HepG2 (cell line): ENCODE measurements at regions not wholly inside any gene's neighbourhood (a gene's known extent, or its start where the extent isn't known, plus 50 kb on each side); places are given as distances from the start of the nearest gene placed in this dataset.

Experiments used
- KDM5A ChIP-seq: fragments of 200-600 bp; sonication (generic); IDR thresholded peaks from 2 replicates; pipeline ENCODE4 v1.7.0; 2018; ENCODE audit warnings: antibody characterized with exemption, mild to moderate bottlenecking, low read length, borderline replicate concordance
- POLR2AphosphoS5 ChIP-seq: IDR thresholded peaks from 2 replicates; pipeline ENCODE4 v1.6.1; 2012; ENCODE audit warnings: low read depth, low read length
- RELA ChIP-seq: sonication (generic); formaldehyde crosslinking; IDR thresholded peaks from 2 replicates; pipeline ENCODE4 v1.4.0; 2020; ENCODE audit warnings: missing genetic modification reagents
- SP4 ChIP-seq: sonication (generic); formaldehyde crosslinking; IDR thresholded peaks from 2 replicates; pipeline ENCODE4 v1.8.1; 2023; ENCODE audit warnings: mild to moderate bottlenecking, missing genetic modification reagents
- ZNF180 ChIP-seq: sonication (generic); formaldehyde crosslinking; IDR thresholded peaks from 2 replicates; pipeline ENCODE4 v1.4.0; 2020; ENCODE audit warnings: low read depth, missing genetic modification reagents, borderline replicate concordance
- ZNF614 ChIP-seq: IDR thresholded peaks from 2 replicates; pipeline ENCODE4 v1.6.1; 2018; ENCODE audit warnings: missing biosample characterization, missing genetic modification reagents, inconsistent platforms, borderline replicate concordance
- TF ChIP-seq, protein P1 (sequence below): sonication (generic); formaldehyde crosslinking; IDR thresholded peaks from 2 replicates; pipeline ENCODE4 v1.5.1; 2020; ENCODE audit warnings: missing genetic modification reagents, mild to moderate bottlenecking, borderline replicate concordance
- TF ChIP-seq, protein P2 (sequence below): sonication (generic); formaldehyde crosslinking; IDR thresholded peaks from 2 replicates; pipeline ENCODE4 v1.5.0; 2020; ENCODE audit warnings: mild to moderate bottlenecking, missing genetic modification reagents, moderate library complexity
- TF ChIP-seq, protein P3 (sequence below): sonication (generic); formaldehyde crosslinking; IDR thresholded peaks from 2 replicates; pipeline ENCODE4 v1.5.1; 2020; ENCODE audit warnings: mild to moderate bottlenecking, moderate library complexity, missing genetic modification reagents
- TF ChIP-seq, protein P4 (sequence below): IDR thresholded peaks from 2 replicates; pipeline ENCODE4 v1.4.0; 2020; ENCODE audit warnings: mild to moderate bottlenecking, missing genetic modification reagents

DNA sequence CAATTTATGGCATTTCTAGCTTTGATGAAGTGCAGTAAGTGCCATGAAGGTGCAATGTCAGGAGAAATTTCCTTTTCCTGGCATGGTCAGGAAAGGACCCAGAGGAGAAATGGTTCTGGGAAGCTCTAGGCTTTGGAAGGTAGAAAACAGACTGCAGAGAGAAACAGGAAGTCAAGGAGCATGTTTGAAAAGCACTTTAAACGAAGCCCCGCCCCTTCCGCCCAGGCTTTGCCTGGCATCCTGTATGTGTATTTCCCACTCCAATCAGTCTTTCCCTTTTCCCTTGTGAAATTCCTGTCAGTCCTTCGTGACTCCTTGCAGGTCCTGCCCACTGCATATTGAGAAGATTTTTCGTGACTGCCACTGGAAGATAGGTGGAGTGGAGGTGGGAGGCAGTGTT, 320.9 kb upstream of the SASH1 start:
- TF ChIP-seq, protein P1, sequence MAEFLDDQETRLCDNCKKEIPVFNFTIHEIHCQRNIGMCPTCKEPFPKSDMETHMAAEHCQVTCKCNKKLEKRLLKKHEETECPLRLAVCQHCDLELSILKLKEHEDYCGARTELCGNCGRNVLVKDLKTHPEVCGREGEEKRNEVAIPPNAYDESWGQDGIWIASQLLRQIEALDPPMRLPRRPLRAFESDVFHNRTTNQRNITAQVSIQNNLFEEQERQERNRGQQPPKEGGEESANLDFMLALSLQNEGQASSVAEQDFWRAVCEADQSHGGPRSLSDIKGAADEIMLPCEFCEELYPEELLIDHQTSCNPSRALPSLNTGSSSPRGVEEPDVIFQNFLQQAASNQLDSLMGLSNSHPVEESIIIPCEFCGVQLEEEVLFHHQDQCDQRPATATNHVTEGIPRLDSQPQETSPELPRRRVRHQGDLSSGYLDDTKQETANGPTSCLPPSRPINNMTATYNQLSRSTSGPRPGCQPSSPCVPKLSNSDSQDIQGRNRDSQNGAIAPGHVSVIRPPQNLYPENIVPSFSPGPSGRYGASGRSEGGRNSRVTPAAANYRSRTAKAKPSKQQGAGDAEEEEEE (CRISPR knock-in tag): no peak
- TF ChIP-seq KDM5A: no peak
- TF ChIP-seq ZNF614 (CRISPR knock-in tag): no peak
- no peak for TF ChIP-seq ZNF180 (CRISPR knock-in tag)
- TF ChIP-seq, protein P2, sequence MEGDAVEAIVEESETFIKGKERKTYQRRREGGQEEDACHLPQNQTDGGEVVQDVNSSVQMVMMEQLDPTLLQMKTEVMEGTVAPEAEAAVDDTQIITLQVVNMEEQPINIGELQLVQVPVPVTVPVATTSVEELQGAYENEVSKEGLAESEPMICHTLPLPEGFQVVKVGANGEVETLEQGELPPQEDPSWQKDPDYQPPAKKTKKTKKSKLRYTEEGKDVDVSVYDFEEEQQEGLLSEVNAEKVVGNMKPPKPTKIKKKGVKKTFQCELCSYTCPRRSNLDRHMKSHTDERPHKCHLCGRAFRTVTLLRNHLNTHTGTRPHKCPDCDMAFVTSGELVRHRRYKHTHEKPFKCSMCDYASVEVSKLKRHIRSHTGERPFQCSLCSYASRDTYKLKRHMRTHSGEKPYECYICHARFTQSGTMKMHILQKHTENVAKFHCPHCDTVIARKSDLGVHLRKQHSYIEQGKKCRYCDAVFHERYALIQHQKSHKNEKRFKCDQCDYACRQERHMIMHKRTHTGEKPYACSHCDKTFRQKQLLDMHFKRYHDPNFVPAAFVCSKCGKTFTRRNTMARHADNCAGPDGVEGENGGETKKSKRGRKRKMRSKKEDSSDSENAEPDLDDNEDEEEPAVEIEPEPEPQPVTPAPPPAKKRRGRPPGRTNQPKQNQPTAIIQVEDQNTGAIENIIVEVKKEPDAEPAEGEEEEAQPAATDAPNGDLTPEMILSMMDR: no peak
- no peak for TF ChIP-seq RELA (CRISPR knock-in tag)
- TF ChIP-seq, protein P3, sequence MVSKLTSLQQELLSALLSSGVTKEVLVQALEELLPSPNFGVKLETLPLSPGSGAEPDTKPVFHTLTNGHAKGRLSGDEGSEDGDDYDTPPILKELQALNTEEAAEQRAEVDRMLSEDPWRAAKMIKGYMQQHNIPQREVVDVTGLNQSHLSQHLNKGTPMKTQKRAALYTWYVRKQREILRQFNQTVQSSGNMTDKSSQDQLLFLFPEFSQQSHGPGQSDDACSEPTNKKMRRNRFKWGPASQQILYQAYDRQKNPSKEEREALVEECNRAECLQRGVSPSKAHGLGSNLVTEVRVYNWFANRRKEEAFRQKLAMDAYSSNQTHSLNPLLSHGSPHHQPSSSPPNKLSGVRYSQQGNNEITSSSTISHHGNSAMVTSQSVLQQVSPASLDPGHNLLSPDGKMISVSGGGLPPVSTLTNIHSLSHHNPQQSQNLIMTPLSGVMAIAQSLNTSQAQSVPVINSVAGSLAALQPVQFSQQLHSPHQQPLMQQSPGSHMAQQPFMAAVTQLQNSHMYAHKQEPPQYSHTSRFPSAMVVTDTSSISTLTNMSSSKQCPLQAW (CRISPR knock-in tag): no peak
- TF ChIP-seq SP4 (CRISPR knock-in tag): no peak
- no peak for TF ChIP-seq POLR2AphosphoS5
- TF ChIP-seq, protein P4, sequence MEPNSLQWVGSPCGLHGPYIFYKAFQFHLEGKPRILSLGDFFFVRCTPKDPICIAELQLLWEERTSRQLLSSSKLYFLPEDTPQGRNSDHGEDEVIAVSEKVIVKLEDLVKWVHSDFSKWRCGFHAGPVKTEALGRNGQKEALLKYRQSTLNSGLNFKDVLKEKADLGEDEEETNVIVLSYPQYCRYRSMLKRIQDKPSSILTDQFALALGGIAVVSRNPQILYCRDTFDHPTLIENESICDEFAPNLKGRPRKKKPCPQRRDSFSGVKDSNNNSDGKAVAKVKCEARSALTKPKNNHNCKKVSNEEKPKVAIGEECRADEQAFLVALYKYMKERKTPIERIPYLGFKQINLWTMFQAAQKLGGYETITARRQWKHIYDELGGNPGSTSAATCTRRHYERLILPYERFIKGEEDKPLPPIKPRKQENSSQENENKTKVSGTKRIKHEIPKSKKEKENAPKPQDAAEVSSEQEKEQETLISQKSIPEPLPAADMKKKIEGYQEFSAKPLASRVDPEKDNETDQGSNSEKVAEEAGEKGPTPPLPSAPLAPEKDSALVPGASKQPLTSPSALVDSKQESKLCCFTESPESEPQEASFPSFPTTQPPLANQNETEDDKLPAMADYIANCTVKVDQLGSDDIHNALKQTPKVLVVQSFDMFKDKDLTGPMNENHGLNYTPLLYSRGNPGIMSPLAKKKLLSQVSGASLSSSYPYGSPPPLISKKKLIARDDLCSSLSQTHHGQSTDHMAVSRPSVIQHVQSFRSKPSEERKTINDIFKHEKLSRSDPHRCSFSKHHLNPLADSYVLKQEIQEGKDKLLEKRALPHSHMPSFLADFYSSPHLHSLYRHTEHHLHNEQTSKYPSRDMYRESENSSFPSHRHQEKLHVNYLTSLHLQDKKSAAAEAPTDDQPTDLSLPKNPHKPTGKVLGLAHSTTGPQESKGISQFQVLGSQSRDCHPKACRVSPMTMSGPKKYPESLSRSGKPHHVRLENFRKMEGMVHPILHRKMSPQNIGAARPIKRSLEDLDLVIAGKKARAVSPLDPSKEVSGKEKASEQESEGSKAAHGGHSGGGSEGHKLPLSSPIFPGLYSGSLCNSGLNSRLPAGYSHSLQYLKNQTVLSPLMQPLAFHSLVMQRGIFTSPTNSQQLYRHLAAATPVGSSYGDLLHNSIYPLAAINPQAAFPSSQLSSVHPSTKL: no peak
